OCI-LY1 (cell line): ENCODE measurements at regions not wholly inside any gene's neighbourhood (a gene's known extent, or its start where the extent isn't known, plus 50 kb on each side); places are given as distances from the start of the nearest gene placed in this dataset.

Experiments used
- H2AFZ ChIP-seq: fragments of 200-600 bp; sonication (generic), shearing (Covaris generic); 2 replicates; pipeline ENCODE4 v1.6.0; 2014; ENCODE audit warnings: antibody characterized with exemption, mild to moderate bottlenecking, low read length
- H3F3A ChIP-seq: fragments of 200-600 bp; sonication (generic), shearing (Covaris generic); 2 replicates; pipeline ENCODE4 v1.6.0; 2014; ENCODE audit warnings: mild to moderate bottlenecking, antibody characterized with exemption, low read length, moderate library complexity; ENCODE audit not compliant: insufficient read depth
- H3K27ac ChIP-seq: fragments of 200-600 bp; sonication (generic); 2 replicates; pipeline ENCODE4 v1.5.1; 2014; ENCODE audit warnings: low read length, mixed run types, mild to moderate bottlenecking, low read depth; ENCODE audit not compliant: poor library complexity, severe bottlenecking
- H3K27me3 ChIP-seq: fragments of 200-600 bp; sonication (generic); 2 replicates; pipeline ENCODE4 v1.6.0; 2014; ENCODE audit warnings: antibody characterized with exemption, mild to moderate bottlenecking, low read length, moderate library complexity; ENCODE audit not compliant: insufficient read depth
- H3K36me3 ChIP-seq: fragments of 200-600 bp; sonication (generic); 2 replicates; pipeline ENCODE4 v1.6.1; 2014; ENCODE audit warnings: mild to moderate bottlenecking, antibody characterized with exemption, low read length, moderate library complexity, mixed read lengths; ENCODE audit not compliant: insufficient read depth
- H3K4me1 ChIP-seq: fragments of 200-600 bp; sonication (generic); 2 replicates; pipeline ENCODE4 v1.5.1; 2014; ENCODE audit warnings: mild to moderate bottlenecking, low read length, moderate library complexity; ENCODE audit not compliant: insufficient read depth, severe bottlenecking
- H3K4me2 ChIP-seq: fragments of 200-600 bp; sonication (generic), shearing (Covaris generic); 2 replicates; pipeline ENCODE4 v1.6.1; 2014; ENCODE audit warnings: low read length
- H3K4me3 ChIP-seq: fragments of 200-600 bp; sonication (generic); 2 replicates; pipeline ENCODE4 v1.5.1; 2014; ENCODE audit warnings: low read length, low read depth, mild to moderate bottlenecking, mixed read lengths; ENCODE audit not compliant: poor library complexity, severe bottlenecking
- H3K79me2 ChIP-seq: fragments of 200-600 bp; shearing (Covaris generic); 2 replicates; pipeline ENCODE4 v1.6.1; 2016; ENCODE audit warnings: mixed run types, low read length, mixed read lengths; ENCODE audit not compliant: insufficient read depth
- H3K9ac ChIP-seq: fragments of 200-600 bp; sonication (generic), shearing (Covaris generic); 2 replicates; pipeline ENCODE4 v1.6.1; 2014; ENCODE audit warnings: mild to moderate bottlenecking, low read length, mixed read lengths
- H3K9me2 ChIP-seq: fragments of 200-600 bp; sonication (generic), shearing (Covaris generic); 2 replicates; pipeline ENCODE4 v1.6.1; 2014; ENCODE audit warnings: low read depth, mild to moderate bottlenecking, low read length, mixed read lengths
- H3K9me3 ChIP-seq: fragments of 200-600 bp; shearing (Covaris generic); 2 replicates; pipeline ENCODE4 v1.6.1; 2014; ENCODE audit warnings: low read length, mixed read lengths
- H4K20me1 ChIP-seq: fragments of 200-600 bp; sonication (generic), shearing (Covaris generic); 2 replicates; pipeline ENCODE4 v1.6.0; 2016; ENCODE audit warnings: mild to moderate bottlenecking, low read length; ENCODE audit not compliant: insufficient read depth
- EZH2 ChIP-seq: fragments of 200-600 bp; sonication (generic), shearing (Covaris generic); IDR thresholded peaks from 2 replicates; pipeline ENCODE4 v1.8.0; 2017; ENCODE audit warnings: borderline replicate concordance, mixed run types, mild to moderate bottlenecking, antibody characterized with exemption, low read length, moderate library complexity, mixed read lengths
- TF ChIP-seq, protein P1 (sequence below): fragments of 200-600 bp; sonication (generic), shearing (Covaris generic); IDR thresholded peaks from 2 replicates; pipeline ENCODE4 v1.5.1; 2017; ENCODE audit warnings: mild to moderate bottlenecking, antibody characterized with exemption, low read length, moderate library complexity, mixed read lengths

DNA sequence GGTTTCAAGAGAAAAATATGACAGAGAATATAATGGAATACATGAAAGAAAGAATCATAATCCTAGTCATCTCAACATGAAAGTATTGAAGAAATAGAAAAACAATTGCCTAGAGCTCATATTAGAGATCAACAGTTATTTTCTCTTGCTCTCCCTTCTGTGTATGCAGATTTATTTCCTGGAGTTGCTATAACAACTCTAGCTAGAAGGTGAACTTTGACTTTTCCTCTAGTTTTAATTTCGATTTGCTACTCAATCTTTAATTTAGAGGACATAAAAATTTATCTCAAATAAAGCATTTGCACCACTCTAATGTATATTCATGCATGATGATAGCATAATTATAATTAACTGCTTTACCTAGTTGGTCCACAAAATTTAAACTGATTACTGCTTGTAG lies 84.6 kb upstream of the PICALM start:
- Histone ChIP-seq H3F3A (no peaks in the 10 kb centered on the region), H3K79me2 (no peaks in the 10 kb centered on the region), H4K20me1 (no peaks in the 10 kb centered on the region), H3K4me3 (no peak overlapping the region), H3K9ac (no peak overlapping the region), H3K36me3 (no peaks in the 10 kb centered on the region), H3K27me3 (no peaks in the 10 kb centered on the region), H3K4me2 (no peak overlapping the region), H3K9me3 (no peaks in the 10 kb centered on the region), H2AFZ (no peak overlapping the region), H3K27ac (no peak overlapping the region), H3K4me1 (peaks cover 18% of the 10 kb centered on the region), H3K9me2 (no peaks in the 10 kb centered on the region)
- TF ChIP-seq, protein P1, sequence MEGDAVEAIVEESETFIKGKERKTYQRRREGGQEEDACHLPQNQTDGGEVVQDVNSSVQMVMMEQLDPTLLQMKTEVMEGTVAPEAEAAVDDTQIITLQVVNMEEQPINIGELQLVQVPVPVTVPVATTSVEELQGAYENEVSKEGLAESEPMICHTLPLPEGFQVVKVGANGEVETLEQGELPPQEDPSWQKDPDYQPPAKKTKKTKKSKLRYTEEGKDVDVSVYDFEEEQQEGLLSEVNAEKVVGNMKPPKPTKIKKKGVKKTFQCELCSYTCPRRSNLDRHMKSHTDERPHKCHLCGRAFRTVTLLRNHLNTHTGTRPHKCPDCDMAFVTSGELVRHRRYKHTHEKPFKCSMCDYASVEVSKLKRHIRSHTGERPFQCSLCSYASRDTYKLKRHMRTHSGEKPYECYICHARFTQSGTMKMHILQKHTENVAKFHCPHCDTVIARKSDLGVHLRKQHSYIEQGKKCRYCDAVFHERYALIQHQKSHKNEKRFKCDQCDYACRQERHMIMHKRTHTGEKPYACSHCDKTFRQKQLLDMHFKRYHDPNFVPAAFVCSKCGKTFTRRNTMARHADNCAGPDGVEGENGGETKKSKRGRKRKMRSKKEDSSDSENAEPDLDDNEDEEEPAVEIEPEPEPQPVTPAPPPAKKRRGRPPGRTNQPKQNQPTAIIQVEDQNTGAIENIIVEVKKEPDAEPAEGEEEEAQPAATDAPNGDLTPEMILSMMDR = no peak
- no peak for TF ChIP-seq EZH2

DNA sequence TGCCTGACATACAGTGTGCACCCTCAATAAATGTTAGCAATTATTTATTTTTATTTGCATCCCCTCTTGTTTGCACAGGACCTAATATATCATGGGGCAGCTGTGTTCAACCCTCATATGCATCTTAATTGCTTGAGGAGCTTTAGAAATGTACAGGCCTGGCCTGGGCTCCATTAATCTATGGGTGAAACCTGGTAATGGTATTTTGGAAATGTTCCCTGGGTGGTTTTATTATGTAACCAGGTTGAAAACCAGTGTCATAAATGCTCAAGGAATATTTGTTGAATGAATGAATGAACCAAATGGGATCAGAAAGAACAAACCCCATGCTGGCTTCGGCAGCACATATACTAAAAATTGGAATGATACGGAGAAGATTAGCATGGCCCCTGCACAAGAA lies 84.0 kb upstream of the PICALM start:
- Histone ChIP-seq H3K36me3 (no peaks in the 10 kb centered on the region), H3K27ac (no peak overlapping the region), H2AFZ (no peak overlapping the region), H4K20me1 (no peaks in the 10 kb centered on the region), H3K4me3 (no peak overlapping the region), H3K4me2 (no peak overlapping the region), H3K79me2 (no peaks in the 10 kb centered on the region), H3K4me1 (peaks cover 18% of the 10 kb centered on the region), H3K27me3 (no peaks in the 10 kb centered on the region), H3K9ac (no peak overlapping the region), H3K9me3 (no peaks in the 10 kb centered on the region), H3K9me2 (no peaks in the 10 kb centered on the region), H3F3A (no peaks in the 10 kb centered on the region)
- TF ChIP-seq, protein P1 = no peak
- no peak for TF ChIP-seq EZH2

DNA sequence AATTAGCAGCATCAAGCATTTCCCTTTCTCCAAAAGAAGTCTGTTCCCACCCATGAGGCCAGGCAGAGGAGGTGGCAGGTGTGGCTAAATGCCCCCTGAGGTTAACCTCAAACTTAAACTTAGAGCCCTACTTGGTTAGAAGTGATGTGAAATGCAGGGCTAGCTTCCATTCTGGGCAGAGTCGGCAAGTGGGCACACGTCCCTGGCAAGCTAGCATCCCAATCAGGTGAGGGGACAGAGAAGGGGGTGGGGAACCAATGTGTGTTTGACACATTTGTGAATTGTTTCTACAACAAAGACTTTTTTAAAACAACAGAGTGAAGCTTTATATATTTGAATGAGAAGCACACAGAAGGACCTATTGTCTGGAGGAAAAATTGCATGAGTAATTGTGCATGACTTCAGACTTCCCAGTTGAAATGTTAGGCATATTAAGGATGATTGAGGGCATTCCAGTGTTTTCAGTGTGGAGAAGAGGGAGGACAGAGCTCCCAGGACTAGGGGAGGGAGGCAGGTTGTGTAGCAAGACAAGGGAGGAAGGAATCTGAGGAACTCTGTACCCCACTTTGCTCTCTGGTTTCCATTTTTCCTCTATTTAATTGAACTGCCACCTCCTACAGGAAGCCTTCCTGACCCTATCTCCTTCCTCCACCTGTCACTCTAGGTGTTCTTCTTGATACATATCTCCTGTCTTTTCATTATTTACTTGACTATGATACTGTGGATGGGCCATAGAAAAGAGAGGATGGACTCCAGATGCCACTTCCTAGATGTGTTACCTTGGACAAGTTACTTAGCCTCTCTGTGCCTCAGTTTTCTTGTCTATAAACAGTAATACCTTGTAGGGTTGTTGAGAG lies 83.3 kb upstream of the PICALM start:
- Histone ChIP-seq H3K9ac (no peak overlapping the region; the same call in 1 of the 2 replicates), H3K27me3 (no peaks in the 10 kb centered on the region), H3K4me3 (no peak overlapping the region), H3F3A (no peaks in the 10 kb centered on the region), H3K4me1 (peaks cover 18% of the 10 kb centered on the region), H3K4me2 (no peak overlapping the region), H3K27ac (no peak overlapping the region), H3K36me3 (no peaks in the 10 kb centered on the region), H3K79me2 (no peaks in the 10 kb centered on the region), H2AFZ (no peak overlapping the region), H3K9me3 (no peaks in the 10 kb centered on the region), H4K20me1 (no peaks in the 10 kb centered on the region), H3K9me2 (no peaks in the 10 kb centered on the region)
- no peak for TF ChIP-seq EZH2
- TF ChIP-seq, protein P1 = no peak
